MM.1S (cell line): ENCODE measurements at regions not wholly inside any gene's neighbourhood (a gene's known extent, or its start where the extent isn't known, plus 50 kb on each side); places are given as distances from the start of the nearest gene placed in this dataset.

Experiments used
- EZH2 ChIP-seq: fragments of 300-600 bp; sonication (generic); optimal IDR thresholded peaks from 2 replicates; pipeline ENCODE3; 2017; ENCODE audit warnings: low read depth, mild to moderate bottlenecking, antibody characterized with exemption, low read length, mixed read lengths
- EZH2phosphoT487 ChIP-seq: fragments of 300-600 bp; sonication (generic); IDR thresholded peaks from 2 replicates; pipeline ENCODE4 v1.6.1; 2018; ENCODE audit warnings: antibody characterized with exemption, low read length
- TF ChIP-seq, protein P1 (sequence below): fragments of 300-600 bp; sonication (generic); IDR thresholded peaks from 2 replicates; pipeline ENCODE4 v1.5.1; 2016; ENCODE audit warnings: antibody characterized with exemption, low read length, mixed read lengths

DNA sequence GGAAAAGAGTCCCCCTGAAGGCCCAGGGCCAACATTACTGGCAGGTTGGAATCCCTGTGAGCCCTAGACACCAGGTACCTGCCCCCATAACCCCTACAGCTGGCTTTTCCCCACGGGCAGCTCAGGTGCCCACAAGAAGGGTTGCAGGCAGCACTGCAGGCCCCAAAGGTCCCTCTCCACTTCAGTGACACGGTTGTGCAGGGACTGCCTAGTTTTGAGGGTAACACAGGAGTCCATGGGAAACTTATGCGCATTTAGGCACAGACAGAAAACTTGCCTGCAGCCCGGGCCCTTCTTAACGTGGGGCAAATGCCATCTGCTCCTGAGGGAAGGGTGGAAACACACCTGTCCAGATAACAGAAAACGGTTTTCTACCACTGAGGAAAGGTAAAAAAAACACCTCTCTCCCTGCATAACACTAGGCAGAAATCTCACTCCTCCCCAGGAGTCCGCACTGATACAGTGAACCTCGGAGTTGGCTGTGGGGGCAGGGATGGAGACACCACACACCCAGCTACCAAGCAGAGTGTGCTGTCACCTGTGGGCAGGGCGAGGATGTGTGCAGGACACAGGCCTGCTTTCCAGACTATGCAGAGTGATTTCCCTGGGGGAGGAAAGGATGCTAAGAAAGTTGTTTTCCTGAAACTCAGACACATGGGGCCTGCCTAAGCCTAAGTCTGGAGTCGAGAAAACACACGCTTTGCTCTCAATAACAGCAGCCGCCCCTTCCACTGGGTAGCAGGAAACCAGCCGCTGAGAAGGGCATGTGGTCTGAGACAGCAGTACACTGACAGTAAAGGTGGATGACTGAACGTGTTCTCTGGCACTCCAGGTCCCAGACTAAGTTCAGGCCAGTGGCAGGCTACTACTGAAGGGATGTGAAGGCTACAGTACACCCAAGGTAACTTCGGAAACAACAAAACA lies 819.4 kb downstream of the DCDC2C start:
- TF ChIP-seq, protein P1, sequence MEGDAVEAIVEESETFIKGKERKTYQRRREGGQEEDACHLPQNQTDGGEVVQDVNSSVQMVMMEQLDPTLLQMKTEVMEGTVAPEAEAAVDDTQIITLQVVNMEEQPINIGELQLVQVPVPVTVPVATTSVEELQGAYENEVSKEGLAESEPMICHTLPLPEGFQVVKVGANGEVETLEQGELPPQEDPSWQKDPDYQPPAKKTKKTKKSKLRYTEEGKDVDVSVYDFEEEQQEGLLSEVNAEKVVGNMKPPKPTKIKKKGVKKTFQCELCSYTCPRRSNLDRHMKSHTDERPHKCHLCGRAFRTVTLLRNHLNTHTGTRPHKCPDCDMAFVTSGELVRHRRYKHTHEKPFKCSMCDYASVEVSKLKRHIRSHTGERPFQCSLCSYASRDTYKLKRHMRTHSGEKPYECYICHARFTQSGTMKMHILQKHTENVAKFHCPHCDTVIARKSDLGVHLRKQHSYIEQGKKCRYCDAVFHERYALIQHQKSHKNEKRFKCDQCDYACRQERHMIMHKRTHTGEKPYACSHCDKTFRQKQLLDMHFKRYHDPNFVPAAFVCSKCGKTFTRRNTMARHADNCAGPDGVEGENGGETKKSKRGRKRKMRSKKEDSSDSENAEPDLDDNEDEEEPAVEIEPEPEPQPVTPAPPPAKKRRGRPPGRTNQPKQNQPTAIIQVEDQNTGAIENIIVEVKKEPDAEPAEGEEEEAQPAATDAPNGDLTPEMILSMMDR, result no peak
- TF ChIP-seq EZH2phosphoT487 (no peak), EZH2 (no peak)
